HEK293 (cell line): ENCODE measurements at regions not wholly inside any gene's neighbourhood (a gene's known extent, or its start where the extent isn't known, plus 50 kb on each side); places are given as distances from the start of the nearest gene placed in this dataset.
"Not testable (repeated sequence)": the region's sequence is repeated elsewhere in the genome, so short reads cannot be mapped to it uniquely, and the experiment has no call there.

Source experiments
- CTCF ChIA-PET: fragments of 350-600 bp; formaldehyde crosslinking; extraction: SDS; loops from one replicate; lab custom pipeline; 2021; ENCODE audit warnings: antibody characterized with exemption; lab: Yijun Ruan, JAX
- POLR2A ChIA-PET: fragments of 300-600 bp; formaldehyde crosslinking; extraction: SDS; loops from one replicate; lab custom pipeline; 2020; ENCODE audit warnings: antibody characterized with exemption, inconsistent platforms; lab: Yijun Ruan, JAX
- H3K27ac ChIP-seq: fragments of 200-500 bp; sonication (Bioruptor generic); 2 replicates; pipeline ENCODE4 v1.5.1; 2014; ENCODE audit warnings: low read depth, low read length, control low read depth, inconsistent platforms; ENCODE audit errors: extremely low read depth
- H3K36me3 ChIP-seq, 2 experiments: fragments of 200-500 bp in 1 of 2; sonication (Bioruptor generic) in 1 of 2; 1 replicate in 1 of 2; 2 replicates in 1 of 2; pipeline ENCODE4 v1.5.1; 2014 to 2017; ENCODE audit warnings: inconsistent platforms in 2 of 2, low read length in 2 of 2; ENCODE audit not compliant: control insufficient read depth in 2 of 2, insufficient read depth in 1 of 2
- H3K4me1 ChIP-seq: fragments of 200-500 bp; sonication (Bioruptor generic); 2 replicates; pipeline ENCODE4 v1.5.1; 2014; ENCODE audit warnings: mild to moderate bottlenecking, low read length, inconsistent platforms; ENCODE audit not compliant: control insufficient read depth, insufficient read depth
- H3K4me3 ChIP-seq: 2 replicates; pipeline ENCODE4 v1.5.1; 2011; ENCODE audit warnings: low read depth, mild to moderate bottlenecking, control low read depth, low read length, moderate library complexity
- H3K9me3 ChIP-seq: fragments of 200-500 bp; sonication (Bioruptor generic); 2 replicates; pipeline ENCODE4 v1.5.1; 2014; ENCODE audit warnings: low read depth, low read length, inconsistent platforms; ENCODE audit not compliant: control insufficient read depth, insufficient read depth
- KLF10 ChIP-seq: fragments of 450-650 bp; IDR thresholded peaks from 2 replicates; pipeline ENCODE4 v1.5.1; 2018; ENCODE audit warnings: missing biosample characterization, mild to moderate bottlenecking, missing genetic modification characterization
- MEIS1 ChIP-seq: sonication (generic); formaldehyde crosslinking; IDR thresholded peaks from 2 replicates; pipeline ENCODE4 v1.8.1; 2022; ENCODE audit warnings: missing genetic modification reagents, mild to moderate bottlenecking, borderline replicate concordance
- OSR2 ChIP-seq: fragments of 450-650 bp; formaldehyde crosslinking; IDR thresholded peaks from 2 replicates; pipeline ENCODE4 v1.5.1; 2016; ENCODE audit warnings: missing biosample characterization, missing genetic modification characterization
- OVOL3 ChIP-seq: fragments of 450-650 bp; formaldehyde crosslinking; IDR thresholded peaks from 2 replicates; pipeline ENCODE4 v1.5.1; 2016; ENCODE audit warnings: missing biosample characterization, missing genetic modification characterization
- SCRT1 ChIP-seq: fragments of 450-650 bp; formaldehyde crosslinking; IDR thresholded peaks from 2 replicates; pipeline ENCODE4 v1.5.1; 2016; ENCODE audit warnings: missing biosample characterization, missing genetic modification characterization, borderline replicate concordance
- SCRT2 ChIP-seq: fragments of 450-650 bp; formaldehyde crosslinking; IDR thresholded peaks from 2 replicates; pipeline ENCODE4 v1.5.1; 2016; ENCODE audit warnings: missing biosample characterization, missing genetic modification characterization
- ZBTB7A ChIP-seq: fragments of 450-650 bp; formaldehyde crosslinking; IDR thresholded peaks from 2 replicates; pipeline ENCODE4 v1.5.1; 2016; ENCODE audit warnings: low read depth, missing biosample characterization, missing genetic modification characterization
- ZNF112 ChIP-seq: fragments of 450-650 bp; formaldehyde crosslinking; IDR thresholded peaks from 2 replicates; pipeline ENCODE4 v1.5.0; 2017; ENCODE audit warnings: missing biosample characterization, missing genetic modification characterization
- ZNF239 ChIP-seq: fragments of 450-650 bp; formaldehyde crosslinking; IDR thresholded peaks from 2 replicates; pipeline ENCODE4 v1.5.1; 2016; ENCODE audit warnings: missing biosample characterization, missing genetic modification characterization
- ZNF335 ChIP-seq: fragments of 450-650 bp; formaldehyde crosslinking; conservative IDR thresholded peaks from 2 replicates; pipeline ENCODE4 v1.5.1; 2016; ENCODE audit warnings: missing biosample characterization, missing genetic modification characterization
- ZNF341 ChIP-seq: fragments of 450-650 bp; formaldehyde crosslinking; IDR thresholded peaks from 2 replicates; pipeline ENCODE4; 2016; ENCODE audit warnings: low read depth, missing biosample characterization, missing genetic modification characterization
- ZNF555 ChIP-seq: fragments of 450-650 bp; formaldehyde crosslinking; conservative IDR thresholded peaks from 2 replicates; pipeline ENCODE4 v1.5.1; 2017; ENCODE audit warnings: missing biosample characterization, mild to moderate bottlenecking, missing genetic modification characterization, inconsistent platforms
- ZNF600 ChIP-seq: fragments of 450-650 bp; formaldehyde crosslinking; IDR thresholded peaks from 2 replicates; pipeline ENCODE4 v1.5.1; 2016; ENCODE audit warnings: missing biosample characterization, missing genetic modification characterization
- ZNF701 ChIP-seq: fragments of 450-650 bp; formaldehyde crosslinking; IDR thresholded peaks from 2 replicates; pipeline ENCODE4 v1.5.1; 2016; ENCODE audit warnings: missing biosample characterization, missing genetic modification characterization
- ZNF792 ChIP-seq: fragments of 450-650 bp; formaldehyde crosslinking; IDR thresholded peaks from 2 replicates; pipeline ENCODE4 v1.5.1; 2016; ENCODE audit warnings: missing biosample characterization, missing genetic modification characterization
- ZXDB ChIP-seq: fragments of 450-650 bp; formaldehyde crosslinking; IDR thresholded peaks from 2 replicates; pipeline ENCODE4 v1.5.1; 2016; ENCODE audit warnings: missing biosample characterization, missing genetic modification characterization
- TF ChIP-seq, protein P1 (sequence below): fragments of 450-650 bp; formaldehyde crosslinking; IDR thresholded peaks from 2 replicates; pipeline ENCODE4 v1.5.1; 2017; ENCODE audit warnings: missing biosample characterization, missing genetic modification characterization
- TF ChIP-seq, protein P2 (sequence below): fragments of 450-650 bp; formaldehyde crosslinking; conservative IDR thresholded peaks from 2 replicates; pipeline ENCODE4 v1.5.1; 2016; ENCODE audit warnings: low read depth, missing biosample characterization, missing genetic modification characterization
- TF ChIP-seq, protein P3 (sequence below): fragments of 450-650 bp; formaldehyde crosslinking; IDR thresholded peaks from 2 replicates; pipeline ENCODE4 v1.5.1; 2016; ENCODE audit warnings: missing biosample characterization, missing genetic modification characterization
- TF ChIP-seq, protein P4 (sequence below): fragments of 450-650 bp; formaldehyde crosslinking; IDR thresholded peaks from 2 replicates; pipeline ENCODE4 v1.5.1; 2016; ENCODE audit warnings: missing biosample characterization, missing genetic modification characterization

DNA sequence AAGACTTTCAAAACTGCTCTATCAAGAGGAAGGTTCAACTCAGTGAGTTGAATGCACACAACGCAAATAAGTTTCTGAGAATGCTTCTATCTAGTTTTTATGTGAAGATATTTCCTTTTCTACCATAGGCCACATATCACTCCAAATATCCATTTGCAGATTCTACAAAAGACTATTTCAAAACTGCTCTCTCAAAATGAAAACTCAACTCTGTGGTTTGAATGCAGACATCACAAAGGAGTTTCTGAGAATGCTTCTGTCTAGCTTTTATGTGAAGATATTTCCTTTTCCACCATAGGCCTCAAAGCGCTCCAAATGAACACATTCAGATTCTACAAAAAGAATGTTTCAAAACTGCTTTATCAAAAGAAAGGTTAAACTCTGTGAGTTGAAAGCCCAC is 1093.1 kb upstream of the DEFB115 start:
- POLR2A ChIA-PET, CTCF ChIA-PET, H3K36me3 ChIP-seq, H3K4me1 ChIP-seq, H3K27ac ChIP-seq, H3K9me3 ChIP-seq, H3K4me3 ChIP-seq: not testable (repeated sequence)

DNA sequence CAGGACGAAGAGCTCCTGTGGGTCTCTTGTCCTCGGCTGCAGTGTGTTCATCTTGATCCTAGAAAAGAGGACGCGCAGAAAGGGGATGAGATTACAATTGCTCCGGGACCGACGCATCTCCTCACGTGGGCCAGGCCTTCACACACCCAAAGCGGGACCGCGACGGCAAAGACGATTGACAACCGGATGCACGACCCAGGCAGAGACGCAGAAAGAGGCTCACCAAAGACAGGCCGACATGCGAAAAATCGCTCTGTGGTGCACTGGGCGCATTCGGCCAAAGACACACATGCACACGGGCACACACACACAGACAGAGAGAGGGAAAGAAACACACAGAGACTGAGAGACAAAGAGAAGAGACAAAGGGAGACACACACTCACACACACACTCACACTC is 1089.9 kb upstream of the DEFB115 start:
- ChIA-PET CTCF (no interaction called here), POLR2A (no interaction called here)
- no peaks in the 10 kb centered on the region for H3K36me3 ChIP-seq
- H3K4me3 ChIP-seq, result no peak overlapping the region
- no peaks in the 10 kb centered on the region for H3K4me1 ChIP-seq
- H3K27ac ChIP-seq, result no peak overlapping the region
- no peaks in the 10 kb centered on the region for H3K9me3 ChIP-seq
- TF ChIP-seq, protein P1, sequence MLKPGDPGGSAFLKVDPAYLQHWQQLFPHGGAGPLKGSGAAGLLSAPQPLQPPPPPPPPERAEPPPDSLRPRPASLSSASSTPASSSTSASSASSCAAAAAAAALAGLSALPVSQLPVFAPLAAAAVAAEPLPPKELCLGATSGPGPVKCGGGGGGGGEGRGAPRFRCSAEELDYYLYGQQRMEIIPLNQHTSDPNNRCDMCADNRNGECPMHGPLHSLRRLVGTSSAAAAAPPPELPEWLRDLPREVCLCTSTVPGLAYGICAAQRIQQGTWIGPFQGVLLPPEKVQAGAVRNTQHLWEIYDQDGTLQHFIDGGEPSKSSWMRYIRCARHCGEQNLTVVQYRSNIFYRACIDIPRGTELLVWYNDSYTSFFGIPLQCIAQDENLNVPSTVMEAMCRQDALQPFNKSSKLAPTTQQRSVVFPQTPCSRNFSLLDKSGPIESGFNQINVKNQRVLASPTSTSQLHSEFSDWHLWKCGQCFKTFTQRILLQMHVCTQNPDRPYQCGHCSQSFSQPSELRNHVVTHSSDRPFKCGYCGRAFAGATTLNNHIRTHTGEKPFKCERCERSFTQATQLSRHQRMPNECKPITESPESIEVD (tag by site-specific recombination), result no peak
- TF ChIP-seq, protein P2, sequence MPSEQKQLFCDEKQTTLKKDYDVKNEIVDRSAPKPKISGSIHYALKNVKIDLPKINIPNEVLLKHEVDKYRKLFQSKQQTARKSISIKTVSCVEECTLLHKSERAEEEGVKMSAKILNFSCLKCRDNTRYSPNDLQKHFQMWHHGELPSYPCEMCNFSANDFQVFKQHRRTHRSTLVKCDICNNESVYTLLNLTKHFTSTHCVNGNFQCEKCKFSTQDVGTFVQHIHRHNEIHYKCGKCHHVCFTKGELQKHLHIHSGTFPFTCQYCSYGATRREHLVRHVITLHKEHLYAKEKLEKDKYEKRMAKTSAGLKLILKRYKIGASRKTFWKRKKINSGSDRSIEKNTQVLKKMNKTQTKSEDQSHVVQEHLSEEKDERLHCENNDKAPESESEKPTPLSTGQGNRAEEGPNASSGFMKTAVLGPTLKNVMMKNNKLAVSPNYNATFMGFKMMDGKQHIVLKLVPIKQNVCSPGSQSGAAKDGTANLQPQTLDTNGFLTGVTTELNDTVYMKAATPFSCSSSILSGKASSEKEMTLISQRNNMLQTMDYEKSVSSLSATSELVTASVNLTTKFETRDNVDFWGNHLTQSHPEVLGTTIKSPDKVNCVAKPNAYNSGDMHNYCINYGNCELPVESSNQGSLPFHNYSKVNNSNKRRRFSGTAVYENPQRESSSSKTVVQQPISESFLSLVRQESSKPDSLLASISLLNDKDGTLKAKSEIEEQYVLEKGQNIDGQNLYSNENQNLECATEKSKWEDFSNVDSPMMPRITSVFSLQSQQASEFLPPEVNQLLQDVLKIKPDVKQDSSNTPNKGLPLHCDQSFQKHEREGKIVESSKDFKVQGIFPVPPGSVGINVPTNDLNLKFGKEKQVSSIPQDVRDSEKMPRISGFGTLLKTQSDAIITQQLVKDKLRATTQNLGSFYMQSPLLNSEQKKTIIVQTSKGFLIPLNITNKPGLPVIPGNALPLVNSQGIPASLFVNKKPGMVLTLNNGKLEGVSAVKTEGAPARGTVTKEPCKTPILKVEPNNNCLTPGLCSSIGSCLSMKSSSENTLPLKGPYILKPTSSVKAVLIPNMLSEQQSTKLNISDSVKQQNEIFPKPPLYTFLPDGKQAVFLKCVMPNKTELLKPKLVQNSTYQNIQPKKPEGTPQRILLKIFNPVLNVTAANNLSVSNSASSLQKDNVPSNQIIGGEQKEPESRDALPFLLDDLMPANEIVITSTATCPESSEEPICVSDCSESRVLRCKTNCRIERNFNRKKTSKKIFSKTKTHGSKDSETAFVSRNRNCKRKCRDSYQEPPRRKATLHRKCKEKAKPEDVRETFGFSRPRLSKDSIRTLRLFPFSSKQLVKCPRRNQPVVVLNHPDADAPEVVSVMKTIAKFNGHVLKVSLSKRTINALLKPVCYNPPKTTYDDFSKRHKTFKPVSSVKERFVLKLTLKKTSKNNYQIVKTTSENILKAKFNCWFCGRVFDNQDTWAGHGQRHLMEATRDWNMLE (tag by site-specific recombination), result no peak
- TF ChIP-seq MEIS1, result no peak

DNA sequence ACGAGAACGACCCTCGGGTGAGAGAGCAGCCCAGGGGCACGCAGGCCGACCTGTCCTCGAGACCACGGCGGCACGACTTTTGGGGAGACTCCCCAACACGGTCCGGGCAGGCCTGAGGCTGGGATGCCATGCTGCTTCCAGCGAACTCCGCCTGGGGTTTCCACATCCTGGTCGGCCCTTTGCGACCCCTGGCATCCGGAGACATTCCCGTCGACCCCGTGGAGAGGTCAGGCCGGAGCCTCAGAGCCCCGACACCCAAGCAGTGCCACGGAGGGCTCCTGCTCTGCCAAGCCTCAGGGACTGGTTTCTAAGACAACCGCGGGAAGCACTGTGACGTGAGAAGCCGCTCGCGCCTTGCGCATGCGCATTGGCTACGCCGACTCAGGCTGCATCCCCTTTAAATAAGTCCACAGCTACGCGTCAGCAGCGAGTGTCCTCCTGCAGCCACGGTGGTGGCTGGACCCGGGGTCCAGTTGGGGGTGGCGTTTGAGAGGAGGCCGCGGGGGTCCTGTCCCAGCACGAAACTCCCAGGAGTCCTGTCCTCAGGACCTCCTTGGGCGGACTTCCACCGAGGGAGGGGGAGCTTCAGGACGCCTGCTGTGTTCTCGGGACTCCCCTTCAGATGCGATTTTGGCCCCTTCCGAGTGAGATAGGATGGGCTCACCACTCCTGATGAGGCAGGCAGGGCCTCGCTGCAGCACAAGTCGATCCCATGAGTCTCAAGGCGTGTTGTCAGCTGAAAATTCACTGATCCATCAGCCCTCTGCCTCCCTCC is 1089.3 kb upstream of the DEFB115 start:
- Histone ChIP-seq H3K4me1 (no peaks in the 10 kb centered on the region), H3K9me3 (no peaks in the 10 kb centered on the region), H3K36me3 (no peaks in the 10 kb centered on the region), H3K27ac (no peak overlapping the region), H3K4me3 (no peak overlapping the region)
- POLR2A ChIA-PET, result no interaction called here
- CTCF ChIA-PET, result no interaction called here
- TF ChIP-seq ZNF112 (tag by site-specific recombination) (no peak), OVOL3 (tag by site-specific recombination) (no peak), SCRT2 (tag by site-specific recombination) (no peak), ZNF701 (no peak), ZNF600 (tag by site-specific recombination) (no peak), ZXDB (tag by site-specific recombination) (no peak), ZNF239 (tag by site-specific recombination) (no peak), ZNF335 (no peak), ZNF792 (no peak), SCRT1 (tag by site-specific recombination) (no peak), ZBTB7A (no peak), OSR2 (tag by site-specific recombination) (no peak), KLF10 (tag by site-specific recombination) (no peak), ZNF555 (tag by site-specific recombination) (no peak), ZNF341 (tag by site-specific recombination) (no peak)
- TF ChIP-seq, protein P3, sequence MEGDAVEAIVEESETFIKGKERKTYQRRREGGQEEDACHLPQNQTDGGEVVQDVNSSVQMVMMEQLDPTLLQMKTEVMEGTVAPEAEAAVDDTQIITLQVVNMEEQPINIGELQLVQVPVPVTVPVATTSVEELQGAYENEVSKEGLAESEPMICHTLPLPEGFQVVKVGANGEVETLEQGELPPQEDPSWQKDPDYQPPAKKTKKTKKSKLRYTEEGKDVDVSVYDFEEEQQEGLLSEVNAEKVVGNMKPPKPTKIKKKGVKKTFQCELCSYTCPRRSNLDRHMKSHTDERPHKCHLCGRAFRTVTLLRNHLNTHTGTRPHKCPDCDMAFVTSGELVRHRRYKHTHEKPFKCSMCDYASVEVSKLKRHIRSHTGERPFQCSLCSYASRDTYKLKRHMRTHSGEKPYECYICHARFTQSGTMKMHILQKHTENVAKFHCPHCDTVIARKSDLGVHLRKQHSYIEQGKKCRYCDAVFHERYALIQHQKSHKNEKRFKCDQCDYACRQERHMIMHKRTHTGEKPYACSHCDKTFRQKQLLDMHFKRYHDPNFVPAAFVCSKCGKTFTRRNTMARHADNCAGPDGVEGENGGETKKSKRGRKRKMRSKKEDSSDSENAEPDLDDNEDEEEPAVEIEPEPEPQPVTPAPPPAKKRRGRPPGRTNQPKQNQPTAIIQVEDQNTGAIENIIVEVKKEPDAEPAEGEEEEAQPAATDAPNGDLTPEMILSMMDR (tag by site-specific recombination), result no peak
- TF ChIP-seq, protein P4, sequence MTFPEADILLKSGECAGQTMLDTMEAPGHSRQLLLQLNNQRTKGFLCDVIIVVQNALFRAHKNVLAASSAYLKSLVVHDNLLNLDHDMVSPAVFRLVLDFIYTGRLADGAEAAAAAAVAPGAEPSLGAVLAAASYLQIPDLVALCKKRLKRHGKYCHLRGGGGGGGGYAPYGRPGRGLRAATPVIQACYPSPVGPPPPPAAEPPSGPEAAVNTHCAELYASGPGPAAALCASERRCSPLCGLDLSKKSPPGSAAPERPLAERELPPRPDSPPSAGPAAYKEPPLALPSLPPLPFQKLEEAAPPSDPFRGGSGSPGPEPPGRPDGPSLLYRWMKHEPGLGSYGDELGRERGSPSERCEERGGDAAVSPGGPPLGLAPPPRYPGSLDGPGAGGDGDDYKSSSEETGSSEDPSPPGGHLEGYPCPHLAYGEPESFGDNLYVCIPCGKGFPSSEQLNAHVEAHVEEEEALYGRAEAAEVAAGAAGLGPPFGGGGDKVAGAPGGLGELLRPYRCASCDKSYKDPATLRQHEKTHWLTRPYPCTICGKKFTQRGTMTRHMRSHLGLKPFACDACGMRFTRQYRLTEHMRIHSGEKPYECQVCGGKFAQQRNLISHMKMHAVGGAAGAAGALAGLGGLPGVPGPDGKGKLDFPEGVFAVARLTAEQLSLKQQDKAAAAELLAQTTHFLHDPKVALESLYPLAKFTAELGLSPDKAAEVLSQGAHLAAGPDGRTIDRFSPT (tag by site-specific recombination), result no peak
